ENCODE measurements at regions not wholly inside any gene's neighbourhood (a gene's known extent, or its start where the extent isn't known, plus 50 kb on each side); places are given as distances from the start of the nearest gene placed in this dataset.

DNA sequence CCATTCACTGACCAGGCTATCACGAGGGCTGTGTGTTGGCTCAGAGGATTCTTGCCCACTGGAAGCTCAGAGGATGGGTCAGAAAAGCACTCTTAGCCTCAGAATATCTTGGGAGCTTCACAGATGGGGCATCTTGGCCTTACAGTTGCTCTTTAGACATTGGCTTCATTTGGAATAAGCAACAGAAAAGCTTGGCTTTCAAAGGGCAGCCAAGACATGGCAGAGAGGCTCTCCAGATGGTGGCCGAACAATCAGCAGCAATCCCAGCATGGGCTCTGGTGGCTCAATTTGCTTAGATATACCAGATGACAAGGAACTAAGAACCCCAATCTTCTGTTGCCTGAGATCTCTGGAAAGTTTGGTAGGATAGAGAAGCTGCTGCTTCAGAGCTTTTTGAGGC, 446.2 kb downstream of the ADRA2A start:
- Histone ChIP-seq H3K4ac (ENCODE audit: low read depth, low read length) (no peak overlapping the region), H3K14ac (ENCODE audit: insufficient read depth, low read length) (no peak overlapping the region), H3T11ph (ENCODE audit: low read length) (no peak overlapping the region), H3K56ac (ENCODE audit: insufficient read length, low read depth, low read length) (no peak overlapping the region), H3K27ac (ENCODE audit: insufficient read length, low read depth, low read length) (no peak overlapping the region), H2BK20ac (ENCODE audit: low read depth, low read length, poor library complexity, severe bottlenecking) (no peak overlapping the region), H4K91ac (ENCODE audit: insufficient read length, low read depth, low read length) (no peak overlapping the region), H4K20me1 (ENCODE audit: control insufficient read depth, insufficient read depth, insufficient read length) (no peaks in the 10 kb centered on the region), H2BK12ac (ENCODE audit: insufficient read length, low read depth, low read length) (no peak overlapping the region), H3K27me3 (ENCODE audit: insufficient read depth, low read length) (no peaks in the 10 kb centered on the region), H3K4me1 (ENCODE audit: insufficient read depth, low read length) (no peaks in the 10 kb centered on the region), H3K23me2 (ENCODE audit: insufficient read length, low read depth, low read length, poor library complexity, severe bottlenecking) (no peaks in the 10 kb centered on the region), H3K4me2 (ENCODE audit: insufficient read depth, insufficient read length, low read length) (no peak overlapping the region), H2BK5ac (ENCODE audit: insufficient read length, low read length) (no peak overlapping the region), H3K18ac (ENCODE audit: insufficient read length, low read depth, low read length) (no peak overlapping the region), H3K9me3 (ENCODE audit: control insufficient read depth, low read depth, low read length) (no peaks in the 10 kb centered on the region), H2BK120ac (ENCODE audit: low read depth, low read length, poor library complexity, severe bottlenecking) (no peak overlapping the region), H4K8ac (replicated peaks; ENCODE audit: insufficient read length, low read depth, low read length) (no peak overlapping the region), H3K79me1 (ENCODE audit: insufficient read depth, low read depth, low read length, poor library complexity, severe bottlenecking) (no peaks in the 10 kb centered on the region), H2AK5ac (ENCODE audit: insufficient read length, low read length) (no peak overlapping the region), H2AFZ (ENCODE audit: low read length) (no peak overlapping the region), H3K79me2 (ENCODE audit: insufficient read depth, low read length) (no peaks in the 10 kb centered on the region), H3K23ac (ENCODE audit: insufficient read length, low read depth, low read length) (no peak overlapping the region), H2BK15ac (ENCODE audit: low read depth, low read length) (no peak overlapping the region), H3K9ac (ENCODE audit: extremely low read depth, insufficient read length, low read length) (no peak overlapping the region), H4K5ac (ENCODE audit: insufficient read length, low read depth, low read length) (no peak overlapping the region)
- H3K9me3 Mint-ChIP-seq, result no peaks in the 10 kb centered on the region
- no peaks in the 10 kb centered on the region for H3K4me1 Mint-ChIP-seq
- WGBS (ENCODE audit: extremely low coverage, insufficient read length, low lambda C conversion rate), result no CpG with 5 or more reads among the region's 2 CpGs
- DNase-seq, result no peak
- no peak overlapping the region for H3K27ac Mint-ChIP-seq
- TF ChIP-seq, protein P1, sequence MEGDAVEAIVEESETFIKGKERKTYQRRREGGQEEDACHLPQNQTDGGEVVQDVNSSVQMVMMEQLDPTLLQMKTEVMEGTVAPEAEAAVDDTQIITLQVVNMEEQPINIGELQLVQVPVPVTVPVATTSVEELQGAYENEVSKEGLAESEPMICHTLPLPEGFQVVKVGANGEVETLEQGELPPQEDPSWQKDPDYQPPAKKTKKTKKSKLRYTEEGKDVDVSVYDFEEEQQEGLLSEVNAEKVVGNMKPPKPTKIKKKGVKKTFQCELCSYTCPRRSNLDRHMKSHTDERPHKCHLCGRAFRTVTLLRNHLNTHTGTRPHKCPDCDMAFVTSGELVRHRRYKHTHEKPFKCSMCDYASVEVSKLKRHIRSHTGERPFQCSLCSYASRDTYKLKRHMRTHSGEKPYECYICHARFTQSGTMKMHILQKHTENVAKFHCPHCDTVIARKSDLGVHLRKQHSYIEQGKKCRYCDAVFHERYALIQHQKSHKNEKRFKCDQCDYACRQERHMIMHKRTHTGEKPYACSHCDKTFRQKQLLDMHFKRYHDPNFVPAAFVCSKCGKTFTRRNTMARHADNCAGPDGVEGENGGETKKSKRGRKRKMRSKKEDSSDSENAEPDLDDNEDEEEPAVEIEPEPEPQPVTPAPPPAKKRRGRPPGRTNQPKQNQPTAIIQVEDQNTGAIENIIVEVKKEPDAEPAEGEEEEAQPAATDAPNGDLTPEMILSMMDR (conservative IDR thresholded peaks at IDR 0.05), result no peak
- no peaks in the 10 kb centered on the region for H3K36me3 Mint-ChIP-seq (ENCODE audit: insufficient read depth in 1 of 3, low read depth in 3 of 3)
- H3K27me3 Mint-ChIP-seq (ENCODE audit: low read depth), result no peaks in the 10 kb centered on the region
- H3K4me3 Mint-ChIP-seq, result no peak overlapping the region
